ENCODE measurements at regions not wholly inside any gene's neighbourhood (a gene's known extent, or its start where the extent isn't known, plus 50 kb on each side); places are given as distances from the start of the nearest gene placed in this dataset.

- no peak overlapping the region for H2BK120ac ChIP-seq (ENCODE audit: insufficient read depth, low read length, poor library complexity)
- H3K27ac ChIP-seq (ENCODE audit: low read depth, low read length), result no peak overlapping the region
- no peaks in the 10 kb centered on the region for H3K9me3 ChIP-seq (ENCODE audit: insufficient read depth, low read depth, low read length)
- no peak overlapping the region for H3K4me2 ChIP-seq (ENCODE audit: low read length)
- no peak overlapping the region for H3K4me3 ChIP-seq (ENCODE audit: low read depth, low read length)
- H3K79me1 ChIP-seq (ENCODE audit: low read length), result peaks cover 6% of the 10 kb centered on the region
- no peak overlapping the region for H2AK5ac ChIP-seq (ENCODE audit: low read length)
- H3K9ac ChIP-seq (ENCODE audit: low read length), result no peak overlapping the region
- WGBS (ENCODE audit: extremely low coverage, insufficient coverage, insufficient read length), result no CpG with 5 or more reads among the region's 4 CpGs
- H3K36me3 ChIP-seq (ENCODE audit: control insufficient read depth in 1 of 2, insufficient read depth in 2 of 2, low read length in 2 of 2), result no peaks in the 10 kb centered on the region
- no peak overlapping the region for H4K8ac ChIP-seq (ENCODE audit: low read depth, low read length)
- H4K12ac ChIP-seq (ENCODE audit: low read depth, low read length), result no peak overlapping the region
- no peak for DNase-seq
- no peak overlapping the region for H3K23ac ChIP-seq (ENCODE audit: low read length)
- H3K27me3 ChIP-seq (ENCODE audit: insufficient read depth, low read length), result no peaks in the 10 kb centered on the region
- H3K4me1 ChIP-seq (ENCODE audit: control insufficient read depth in 1 of 2, insufficient read depth in 2 of 2, low read length in 2 of 2), result peaks cover 6 to 11% of the 10 kb centered on the region in 2 experiments
- H2AFZ ChIP-seq (ENCODE audit: insufficient read depth, low read length, poor library complexity), result no peak overlapping the region
- no peak overlapping the region for H3K4ac ChIP-seq (ENCODE audit: low read depth, low read length)
- H2BK12ac ChIP-seq (ENCODE audit: low read length), result no peak overlapping the region
- peaks cover 3% of the 10 kb centered on the region for H3K79me2 ChIP-seq (ENCODE audit: control insufficient read depth, insufficient read depth, low read length, poor library complexity)
- H2BK5ac ChIP-seq (ENCODE audit: low read depth, low read length, poor library complexity), result no peak overlapping the region
- H3K14ac ChIP-seq (ENCODE audit: low read length), result no peak overlapping the region
- no peak overlapping the region for H4K91ac ChIP-seq (ENCODE audit: low read depth, low read length)
- H3K18ac ChIP-seq (ENCODE audit: low read length), result no peak overlapping the region
Measured at GRCh38 chr4:182137343-182137742, 105.9 kb upstream of the TENM3 start.

GRCh38 chr4:182139491-182139890 lies 103.7 kb upstream of the TENM3 start:
- no peaks in the 10 kb centered on the region for H3K27me3 ChIP-seq (ENCODE audit: insufficient read depth, low read length)
- no peak overlapping the region for H2AK5ac ChIP-seq (ENCODE audit: low read length)
- no peak overlapping the region for H3K9ac ChIP-seq (ENCODE audit: low read length)
- H3K4me3 ChIP-seq (ENCODE audit: low read depth, low read length), result no peak overlapping the region
- H2BK12ac ChIP-seq (ENCODE audit: low read length), result no peak overlapping the region
- H3K23ac ChIP-seq (ENCODE audit: low read length), result no peak overlapping the region
- H2BK120ac ChIP-seq (ENCODE audit: insufficient read depth, low read length, poor library complexity), result no peak overlapping the region
- peaks cover 6 to 11% of the 10 kb centered on the region in 2 experiments for H3K4me1 ChIP-seq (ENCODE audit: control insufficient read depth in 1 of 2, insufficient read depth in 2 of 2, low read length in 2 of 2)
- H4K8ac ChIP-seq (ENCODE audit: low read depth, low read length), result no peak overlapping the region
- H3K18ac ChIP-seq (ENCODE audit: low read length), result no peak overlapping the region
- no peaks in the 10 kb centered on the region for H3K36me3 ChIP-seq (ENCODE audit: control insufficient read depth in 1 of 2, insufficient read depth in 2 of 2, low read length in 2 of 2)
- no peak overlapping the region for H3K4me2 ChIP-seq (ENCODE audit: low read length)
- H4K12ac ChIP-seq (ENCODE audit: low read depth, low read length), result no peak overlapping the region
- H3K4ac ChIP-seq (ENCODE audit: low read depth, low read length), result no peak overlapping the region
- no CpG with 5 or more reads among the region's 13 CpGs for WGBS (ENCODE audit: extremely low coverage, insufficient coverage, insufficient read length)
- H4K91ac ChIP-seq (ENCODE audit: low read depth, low read length), result no peak overlapping the region
- DNase-seq, result no peak
- H3K9me3 ChIP-seq (ENCODE audit: insufficient read depth, low read depth, low read length), result no peaks in the 10 kb centered on the region
- H2BK5ac ChIP-seq (ENCODE audit: low read depth, low read length, poor library complexity), result no peak overlapping the region
- H3K79me2 ChIP-seq (ENCODE audit: control insufficient read depth, insufficient read depth, low read length, poor library complexity), result peaks cover 15% of the 10 kb centered on the region
- no peak overlapping the region for H2AFZ ChIP-seq (ENCODE audit: insufficient read depth, low read length, poor library complexity)
- no peak overlapping the region for H3K27ac ChIP-seq (ENCODE audit: low read depth, low read length)
- H3K79me1 ChIP-seq (ENCODE audit: low read length), result peaks cover 24% of the 10 kb centered on the region
- H3K14ac ChIP-seq (ENCODE audit: low read length), result no peak overlapping the region

GRCh38 chr4:182140547-182140946 lies 102.7 kb upstream of the TENM3 start:
- Histone ChIP-seq H3K4me1 (ENCODE audit: control insufficient read depth in 1 of 2, insufficient read depth in 2 of 2, low read length in 2 of 2) (peaks cover 6 to 11% of the 10 kb centered on the region in 2 experiments), H2AK5ac (ENCODE audit: low read length) (no peak overlapping the region), H3K79me1 (ENCODE audit: low read length) (peaks cover 34% of the 10 kb centered on the region), H3K4me3 (ENCODE audit: low read depth, low read length) (no peak overlapping the region), H4K8ac (ENCODE audit: low read depth, low read length) (no peak overlapping the region), H3K18ac (ENCODE audit: low read length) (peak overlapping the region; percentile 43), H4K91ac (ENCODE audit: low read depth, low read length) (peak overlapping the region; percentile 20), H3K27me3 (ENCODE audit: insufficient read depth, low read length) (no peaks in the 10 kb centered on the region), H4K12ac (ENCODE audit: low read depth, low read length) (no peak overlapping the region), H3K9me3 (ENCODE audit: insufficient read depth, low read depth, low read length) (no peaks in the 10 kb centered on the region), H3K14ac (ENCODE audit: low read length) (no peak overlapping the region), H2BK5ac (ENCODE audit: low read depth, low read length, poor library complexity) (no peak overlapping the region), H3K23ac (ENCODE audit: low read length) (no peak overlapping the region), H3K79me2 (ENCODE audit: control insufficient read depth, insufficient read depth, low read length, poor library complexity) (peaks cover 21% of the 10 kb centered on the region), H2AFZ (ENCODE audit: insufficient read depth, low read length, poor library complexity) (no peak overlapping the region), H2BK12ac (ENCODE audit: low read length) (no peak overlapping the region), H2BK120ac (ENCODE audit: insufficient read depth, low read length, poor library complexity) (no peak overlapping the region), H3K4ac (ENCODE audit: low read depth, low read length) (no peak overlapping the region), H3K4me2 (ENCODE audit: low read length) (no peak overlapping the region), H3K9ac (ENCODE audit: low read length) (no peak overlapping the region), H3K36me3 (ENCODE audit: control insufficient read depth in 1 of 2, insufficient read depth in 2 of 2, low read length in 2 of 2) (no peaks in the 10 kb centered on the region), H3K27ac (ENCODE audit: low read depth, low read length) (no peak overlapping the region)
- DNase-seq, result no peak
- WGBS (ENCODE audit: extremely low coverage, insufficient coverage, insufficient read length), result no CpG with 5 or more reads among the region's 16 CpGs

DNA sequence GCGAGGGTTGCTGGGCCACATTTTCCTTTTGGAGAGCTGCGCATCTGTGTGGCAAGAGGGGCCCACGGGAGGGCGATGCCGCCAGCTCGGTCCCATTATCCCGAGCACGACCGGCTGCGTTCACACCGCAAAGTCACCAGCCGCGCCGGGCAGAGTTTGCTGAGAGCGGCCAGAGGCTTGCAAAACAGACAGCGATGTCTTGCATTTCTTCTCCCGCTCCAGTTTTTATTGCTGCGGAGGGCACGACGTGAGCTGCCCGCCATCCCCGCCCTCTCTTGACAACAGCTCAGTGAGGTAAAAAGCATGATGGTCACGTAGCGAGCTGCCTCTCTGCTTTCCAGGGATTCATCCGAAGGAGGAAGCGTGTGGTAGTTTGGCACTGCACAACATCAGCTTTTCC lies 102.1 kb upstream of the TENM3 start:
- H3K4me3 ChIP-seq (ENCODE audit: low read depth, low read length), result no peak overlapping the region
- no peak overlapping the region for H3K14ac ChIP-seq (ENCODE audit: low read length)
- H4K8ac ChIP-seq (ENCODE audit: low read depth, low read length), result no peak overlapping the region
- no peaks in the 10 kb centered on the region for H3K9me3 ChIP-seq (ENCODE audit: insufficient read depth, low read depth, low read length)
- H3K23ac ChIP-seq (ENCODE audit: low read length), result no peak overlapping the region
- H3K4me1 ChIP-seq (ENCODE audit: control insufficient read depth in 1 of 2, insufficient read depth in 2 of 2, low read length in 2 of 2), result peaks cover 6 to 11% of the 10 kb centered on the region in 2 experiments
- H2AFZ ChIP-seq (ENCODE audit: insufficient read depth, low read length, poor library complexity), result no peak overlapping the region
- no peak overlapping the region for H4K12ac ChIP-seq (ENCODE audit: low read depth, low read length)
- no peak overlapping the region for H3K9ac ChIP-seq (ENCODE audit: low read length)
- H3K79me1 ChIP-seq (ENCODE audit: low read length), result peaks cover 35% of the 10 kb centered on the region
- H3K36me3 ChIP-seq (ENCODE audit: control insufficient read depth in 1 of 2, insufficient read depth in 2 of 2, low read length in 2 of 2), result no peaks in the 10 kb centered on the region
- H2BK120ac ChIP-seq (ENCODE audit: insufficient read depth, low read length, poor library complexity), result no peak overlapping the region
- H3K79me2 ChIP-seq (ENCODE audit: control insufficient read depth, insufficient read depth, low read length, poor library complexity), result peaks cover 21% of the 10 kb centered on the region
- H3K27ac ChIP-seq (ENCODE audit: low read depth, low read length), result no peak overlapping the region
- WGBS (ENCODE audit: extremely low coverage, insufficient coverage, insufficient read length), result no CpG with 5 or more reads among the region's 26 CpGs
- peak overlapping the region; percentile 27 for H3K4ac ChIP-seq (ENCODE audit: low read depth, low read length)
- DNase-seq, result peak; percentile 17 to 20
- H3K27me3 ChIP-seq (ENCODE audit: insufficient read depth, low read length), result no peaks in the 10 kb centered on the region
- no peak overlapping the region for H2AK5ac ChIP-seq (ENCODE audit: low read length)
- H2BK12ac ChIP-seq (ENCODE audit: low read length), result no peak overlapping the region
- H2BK5ac ChIP-seq (ENCODE audit: low read depth, low read length, poor library complexity), result no peak overlapping the region
- H4K91ac ChIP-seq (ENCODE audit: low read depth, low read length), result no peak overlapping the region
- peak overlapping the region; percentile 24 for H3K4me2 ChIP-seq (ENCODE audit: low read length)
- H3K18ac ChIP-seq (ENCODE audit: low read length), result peak overlapping the region; percentile 16
